ENCODE measurements at regions not wholly inside any gene's neighbourhood (a gene's known extent, or its start where the extent isn't known, plus 50 kb on each side); places are given as distances from the start of the nearest gene placed in this dataset.
"Not testable (repeated sequence)": the region's sequence is repeated elsewhere in the genome, so short reads cannot be mapped to it uniquely, and the experiment has no call there.

- H3K4me3 Mint-ChIP-seq; H3K27me3 Mint-ChIP-seq; H3K4me1 Mint-ChIP-seq; POLR2A ChIA-PET; H3K27ac Mint-ChIP-seq; CTCF ChIA-PET; ATAC-seq (ENCODE audit: low read depth); H3K36me3 Mint-ChIP-seq (ENCODE audit: low read depth); DNase-seq; intact Hi-C loops (cut with micrococcal nuclease): not testable (repeated sequence)
- H3K9me3 Mint-ChIP-seq: peaks cover 10% of the 10 kb centered on the region
These were observed 318.4 kb downstream of the ZFHX3 start for GRCh38 chr16:72729552-72729951.

GRCh38 chr16:72728516-72728915 lies 319.4 kb downstream of the ZFHX3 start:
- Mint-ChIP-seq H3K27ac (no peak overlapping the region), H3K4me3 (no peak overlapping the region), H3K4me1 (no peaks in the 10 kb centered on the region), H3K36me3 (ENCODE audit: low read depth) (no peaks in the 10 kb centered on the region), H3K9me3 (peaks cover 4% of the 10 kb centered on the region), H3K27me3 (no peaks in the 10 kb centered on the region)
- ATAC-seq (ENCODE audit: low read depth): no peak
- intact Hi-C loops (cut with micrococcal nuclease): no loop called here
- ChIA-PET POLR2A (no interaction called here), CTCF (no interaction called here)
- TF ChIP-seq CTCF (IDR thresholded peaks at IDR 0.05): no peak
- DNase-seq: no peak

- POLR2A ChIA-PET: no interaction called here
- DNase-seq (no peak), ATAC-seq (ENCODE audit: low read depth) (no peak)
- Mint-ChIP-seq H3K4me1 (no peaks in the 10 kb centered on the region), H3K27ac (no peak overlapping the region), H3K4me3 (no peak overlapping the region), H3K36me3 (ENCODE audit: low read depth) (no peaks in the 10 kb centered on the region), H3K27me3 (no peaks in the 10 kb centered on the region), H3K9me3 (peaks cover 3% of the 10 kb centered on the region)
- no peak for TF ChIP-seq CTCF (IDR thresholded peaks at IDR 0.05)
- intact Hi-C loops (cut with micrococcal nuclease): no loop called here
- CTCF ChIA-PET: no interaction called here
These were observed 320.4 kb downstream of the ZFHX3 start for GRCh38 chr16:72727565-72727964.

GRCh38 chr16:72725643-72726042 lies 322.3 kb downstream of the ZFHX3 start:
- Mint-ChIP-seq H3K4me3 (no peak overlapping the region), H3K36me3 (ENCODE audit: low read depth) (no peaks in the 10 kb centered on the region), H3K27me3 (no peaks in the 10 kb centered on the region), H3K9me3 (no peaks in the 10 kb centered on the region), H3K4me1 (no peaks in the 10 kb centered on the region), H3K27ac (no peak overlapping the region)
- intact Hi-C loops (cut with micrococcal nuclease): no loop called here
- ChIA-PET POLR2A (no interaction called here), CTCF (no interaction called here)
- DNase-seq (no peak), ATAC-seq (ENCODE audit: low read depth) (no peak)
- no peak for TF ChIP-seq CTCF (IDR thresholded peaks at IDR 0.05)

GRCh38 chr16:72723781-72724180 lies 324.1 kb downstream of the ZFHX3 start:
- ATAC-seq (ENCODE audit: low read depth): no peak
- H3K27ac Mint-ChIP-seq: no peak overlapping the region
- H3K9me3 Mint-ChIP-seq: no peaks in the 10 kb centered on the region
- H3K27me3 Mint-ChIP-seq: no peaks in the 10 kb centered on the region
- no peaks in the 10 kb centered on the region for H3K4me1 Mint-ChIP-seq
- intact Hi-C loops (cut with micrococcal nuclease): no loop called here
- H3K4me3 Mint-ChIP-seq: no peak overlapping the region
- no peak for DNase-seq
- TF ChIP-seq CTCF (IDR thresholded peaks at IDR 0.05): no peak
- CTCF ChIA-PET: no interaction called here
- H3K36me3 Mint-ChIP-seq (ENCODE audit: low read depth): no peaks in the 10 kb centered on the region
- POLR2A ChIA-PET: no interaction called here

- Mint-ChIP-seq H3K27me3 (no peaks in the 10 kb centered on the region), H3K27ac (no peak overlapping the region), H3K4me1 (no peaks in the 10 kb centered on the region), H3K4me3 (no peak overlapping the region), H3K9me3 (no peaks in the 10 kb centered on the region), H3K36me3 (ENCODE audit: low read depth) (no peaks in the 10 kb centered on the region)
- ATAC-seq (ENCODE audit: low read depth) (no peak), DNase-seq (no peak)
- no peak for TF ChIP-seq CTCF (IDR thresholded peaks at IDR 0.05)
- ChIA-PET POLR2A (no interaction called here), CTCF (no interaction called here)
- intact Hi-C loops (cut with micrococcal nuclease): no loop called here
These were observed 325.4 kb downstream of the ZFHX3 start for GRCh38 chr16:72722552-72722951.
